Vagina (tissue), 2 donors: ENCODE measurements at regions not wholly inside any gene's neighbourhood (a gene's known extent, or its start where the extent isn't known, plus 50 kb on each side); places are given as distances from the start of the nearest gene placed in this dataset.

Source experiments
- DNase-seq, 2 donors: peaks; one replicate each; pipeline ENCODE4 v3.0.0-alpha.2; 2017; ENCODE audit errors: extremely low spot score in 2 of 2
- H3K27ac ChIP-seq: fragments of 200-600 bp; sonication (generic); one replicate; pipeline ENCODE4 v1.5.1; 2019
- H3K27me3 ChIP-seq: fragments of 200-600 bp; sonication (generic); one replicate; pipeline ENCODE4 v1.5.1; 2019
- H3K36me3 ChIP-seq, 2 donors: fragments of 200-600 bp; sonication (generic); one replicate each; pipeline ENCODE4 v1.5.1; 2017 to 2019
- H3K4me1 ChIP-seq: fragments of 200-600 bp; sonication (generic); one replicate; pipeline ENCODE4 v1.5.1; 2019
- H3K4me3 ChIP-seq, 2 donors: fragments of 200-600 bp; sonication (generic); 1 replicate in 1 of 2; 2 replicates in 1 of 2; pipeline ENCODE4 v1.5.1; 2016 to 2019
- H3K9me3 ChIP-seq: fragments of 200-600 bp; sonication (generic); one replicate; pipeline ENCODE4 v1.5.1; 2019
- POLR2A ChIP-seq, 2 donors: fragments of 450-650 bp; IDR thresholded peaks; one replicate each; pipeline ENCODE4 v1.6.1; 2017; ENCODE audit warnings: antibody characterized with exemption in 2 of 2, mild to moderate bottlenecking in 2 of 2, moderate library complexity in 2 of 2
- POLR2AphosphoS5 ChIP-seq, 2 donors: sonication (generic); formaldehyde crosslinking; IDR thresholded peaks; one replicate each; pipeline ENCODE4 v1.9.0; 2017; ENCODE audit warnings: antibody characterized with exemption in 2 of 2, mild to moderate bottlenecking in 2 of 2, low read depth in 1 of 2; ENCODE audit not compliant: insufficient read depth in 1 of 2
- intact Hi-C: fragments of 100-400 bp; cut with DNase I; formaldehyde crosslinking; loops from one replicate; pipeline ENCODE4 v1.15.1; 2023
- TF ChIP-seq, protein P1 (sequence below), 3 experiments: fragments of 450-650 bp in 2 of 3; fragments of 200-600 bp in 1 of 3; sonication (generic) in 1 of 3; IDR thresholded peaks; one replicate each; pipeline ENCODE4 v1.5.1; 2017 to 2019; ENCODE audit warnings: antibody characterized with exemption in 3 of 3, mild to moderate bottlenecking in 2 of 3, moderate library complexity in 2 of 3

DNA sequence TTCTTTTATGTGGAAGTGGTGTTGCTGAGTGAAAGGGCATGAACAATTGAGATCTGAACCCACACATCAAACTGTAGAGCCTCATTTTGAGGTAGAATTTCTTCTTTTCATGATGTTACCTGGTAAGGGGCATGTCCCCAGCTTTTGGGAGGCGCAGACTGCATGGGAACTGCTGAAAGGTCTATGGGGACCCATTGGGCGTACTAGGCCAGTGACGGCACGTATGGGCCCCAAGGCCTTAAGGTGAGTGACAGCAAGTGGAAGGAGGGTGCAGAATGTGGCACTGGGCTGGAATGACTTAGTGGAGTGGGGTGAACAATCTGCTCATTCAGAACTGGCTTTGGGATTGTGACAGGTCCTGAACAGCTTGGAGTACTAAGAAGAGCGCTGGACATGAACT lies 123.6 kb upstream of the RGMA start:
- H3K4me1 ChIP-seq: no peaks in the 10 kb centered on the region
- H3K27ac ChIP-seq: no peak overlapping the region
- H3K4me3 ChIP-seq: no peak overlapping the region
- H3K36me3 ChIP-seq: no peaks in the 10 kb centered on the region
- TF ChIP-seq, protein P1, sequence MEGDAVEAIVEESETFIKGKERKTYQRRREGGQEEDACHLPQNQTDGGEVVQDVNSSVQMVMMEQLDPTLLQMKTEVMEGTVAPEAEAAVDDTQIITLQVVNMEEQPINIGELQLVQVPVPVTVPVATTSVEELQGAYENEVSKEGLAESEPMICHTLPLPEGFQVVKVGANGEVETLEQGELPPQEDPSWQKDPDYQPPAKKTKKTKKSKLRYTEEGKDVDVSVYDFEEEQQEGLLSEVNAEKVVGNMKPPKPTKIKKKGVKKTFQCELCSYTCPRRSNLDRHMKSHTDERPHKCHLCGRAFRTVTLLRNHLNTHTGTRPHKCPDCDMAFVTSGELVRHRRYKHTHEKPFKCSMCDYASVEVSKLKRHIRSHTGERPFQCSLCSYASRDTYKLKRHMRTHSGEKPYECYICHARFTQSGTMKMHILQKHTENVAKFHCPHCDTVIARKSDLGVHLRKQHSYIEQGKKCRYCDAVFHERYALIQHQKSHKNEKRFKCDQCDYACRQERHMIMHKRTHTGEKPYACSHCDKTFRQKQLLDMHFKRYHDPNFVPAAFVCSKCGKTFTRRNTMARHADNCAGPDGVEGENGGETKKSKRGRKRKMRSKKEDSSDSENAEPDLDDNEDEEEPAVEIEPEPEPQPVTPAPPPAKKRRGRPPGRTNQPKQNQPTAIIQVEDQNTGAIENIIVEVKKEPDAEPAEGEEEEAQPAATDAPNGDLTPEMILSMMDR (IDR thresholded peaks at IDR 0.05): no peak
- TF ChIP-seq POLR2AphosphoS5 (IDR thresholded peaks at IDR 0.05; ENCODE audit: insufficient read depth in 1 of 2, low read depth in 1 of 2) (no peak), POLR2A (IDR thresholded peaks at IDR 0.05) (no peak)
- H3K9me3 ChIP-seq: no peaks in the 10 kb centered on the region
- intact Hi-C loops: no loop called here
- no peaks in the 10 kb centered on the region for H3K27me3 ChIP-seq
- no peak for DNase-seq

DNA sequence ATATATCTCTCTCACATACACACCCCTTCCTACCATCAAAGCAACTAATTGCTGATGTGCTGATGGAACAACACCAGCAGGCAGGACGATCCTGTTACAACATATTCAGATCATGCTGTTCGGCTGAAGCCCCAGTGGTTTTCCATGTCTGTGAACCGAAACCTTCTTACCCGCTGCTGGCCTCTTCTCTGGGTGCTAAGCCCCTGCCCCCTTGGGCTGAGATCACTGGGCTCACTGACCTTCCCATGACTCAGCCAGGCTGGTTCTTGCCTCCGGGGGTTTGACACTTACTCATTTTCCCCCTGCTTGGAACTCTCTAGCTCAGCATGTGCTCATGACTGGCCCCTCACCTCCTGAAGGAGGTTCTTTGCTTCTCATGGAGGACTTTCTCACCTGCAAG lies 122.0 kb upstream of the RGMA start:
- H3K36me3 ChIP-seq: no peaks in the 10 kb centered on the region
- no peak overlapping the region for H3K4me3 ChIP-seq
- intact Hi-C loops: no loop called here
- TF ChIP-seq, protein P1 (IDR thresholded peaks at IDR 0.05): no peak
- TF ChIP-seq POLR2AphosphoS5 (IDR thresholded peaks at IDR 0.05; ENCODE audit: insufficient read depth in 1 of 2, low read depth in 1 of 2) (no peak), POLR2A (IDR thresholded peaks at IDR 0.05) (no peak)
- H3K4me1 ChIP-seq: no peaks in the 10 kb centered on the region
- DNase-seq: no peak
- no peak overlapping the region for H3K27ac ChIP-seq
- no peaks in the 10 kb centered on the region for H3K9me3 ChIP-seq
- no peaks in the 10 kb centered on the region for H3K27me3 ChIP-seq

DNA sequence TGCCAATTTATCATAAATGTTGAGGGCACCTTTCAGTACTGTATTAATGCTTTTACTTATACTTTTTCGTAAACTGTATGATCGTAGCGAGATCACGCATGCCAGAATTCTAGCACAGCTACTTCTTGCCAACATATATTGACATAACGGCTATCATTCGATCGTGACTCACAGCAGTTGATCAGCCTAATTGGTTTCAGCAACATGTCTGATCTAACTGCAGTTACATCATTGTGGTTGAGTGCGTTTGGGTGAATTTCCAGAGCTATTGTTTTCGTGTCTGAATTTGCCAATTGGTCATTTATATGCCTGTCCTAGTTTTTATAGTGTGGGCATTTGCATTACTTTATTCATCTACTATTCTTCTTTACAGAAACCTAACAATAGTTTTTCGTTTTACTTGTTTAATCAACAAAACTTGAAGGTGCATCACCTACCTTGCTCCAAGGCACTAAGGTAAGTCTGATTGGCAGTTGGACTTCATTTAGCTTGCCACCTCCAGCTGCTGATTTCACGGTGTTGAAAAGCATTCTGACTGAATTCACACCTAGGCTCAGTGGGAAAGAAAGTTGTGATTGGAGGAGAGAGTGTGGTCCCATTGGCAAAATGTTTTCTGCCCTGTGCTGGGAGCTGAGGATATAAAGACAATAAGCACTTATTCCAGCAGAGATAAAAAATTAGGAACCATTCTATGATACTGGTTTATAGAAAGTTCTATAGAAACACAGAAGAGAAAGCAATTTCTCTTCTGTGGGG lies 120.9 kb upstream of the RGMA start:
- Histone ChIP-seq H3K4me3 (no peak overlapping the region), H3K27ac (no peak overlapping the region), H3K9me3 (no peaks in the 10 kb centered on the region), H3K36me3 (no peaks in the 10 kb centered on the region), H3K27me3 (no peaks in the 10 kb centered on the region), H3K4me1 (no peaks in the 10 kb centered on the region)
- no peak for DNase-seq
- TF ChIP-seq POLR2AphosphoS5 (IDR thresholded peaks at IDR 0.05; ENCODE audit: insufficient read depth in 1 of 2, low read depth in 1 of 2): no peak
- TF ChIP-seq POLR2A (IDR thresholded peaks at IDR 0.05): no peak
- TF ChIP-seq, protein P1 (IDR thresholded peaks at IDR 0.05): no peak
- intact Hi-C loops: no loop called here

DNA sequence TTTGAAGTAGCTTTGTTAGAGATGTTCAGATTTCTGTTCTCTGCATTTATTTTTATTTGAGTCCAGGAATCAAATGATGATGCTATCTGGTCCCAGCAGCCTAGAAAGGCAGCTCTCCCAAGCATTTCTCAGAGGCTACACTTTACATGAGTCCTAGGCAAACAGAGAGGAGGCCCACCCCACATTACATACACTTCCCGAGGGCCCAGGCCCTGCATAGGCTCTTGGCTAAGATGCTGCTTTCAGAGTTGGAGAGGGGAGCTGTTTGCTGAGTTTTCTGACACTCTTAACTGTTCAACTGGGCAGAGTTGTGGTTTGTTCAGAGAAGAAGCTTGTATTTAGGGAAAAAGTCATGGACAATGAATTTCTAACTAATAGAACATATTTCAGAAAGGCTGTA lies 117.9 kb upstream of the RGMA start:
- TF ChIP-seq, protein P1 (IDR thresholded peaks at IDR 0.05): no peak
- TF ChIP-seq POLR2A (IDR thresholded peaks at IDR 0.05): no peak
- TF ChIP-seq POLR2AphosphoS5 (IDR thresholded peaks at IDR 0.05; ENCODE audit: insufficient read depth in 1 of 2, low read depth in 1 of 2): no peak
- DNase-seq: no peak
- no peak overlapping the region for H3K4me3 ChIP-seq
- no peaks in the 10 kb centered on the region for H3K9me3 ChIP-seq
- no peaks in the 10 kb centered on the region for H3K4me1 ChIP-seq
- intact Hi-C loops: no loop called here
- no peaks in the 10 kb centered on the region for H3K36me3 ChIP-seq
- H3K27ac ChIP-seq: no peak overlapping the region
- H3K27me3 ChIP-seq: no peaks in the 10 kb centered on the region

DNA sequence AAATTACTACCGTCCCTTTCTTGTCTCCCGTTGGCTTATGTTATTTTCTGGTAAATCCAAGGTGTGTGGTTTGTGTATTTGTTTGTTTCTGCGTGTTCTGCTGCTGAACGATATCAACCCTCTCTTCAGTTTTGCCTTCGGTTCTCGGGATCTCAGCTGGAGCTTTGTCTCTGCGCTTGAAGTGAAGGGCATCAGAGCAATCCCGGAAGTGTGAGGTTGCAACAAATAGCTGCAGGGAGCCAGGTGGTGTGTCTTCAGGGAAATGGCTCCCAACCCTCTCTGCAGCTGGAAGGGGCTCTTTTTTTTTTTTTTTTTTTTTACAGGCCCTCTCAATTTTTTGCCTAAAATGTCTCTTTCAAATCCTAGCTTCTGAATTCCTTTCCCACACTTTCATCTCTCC lies 116.4 kb upstream of the RGMA start:
- no peak overlapping the region for H3K4me3 ChIP-seq
- H3K9me3 ChIP-seq: no peaks in the 10 kb centered on the region
- H3K36me3 ChIP-seq: no peaks in the 10 kb centered on the region
- intact Hi-C loops: no loop called here
- TF ChIP-seq POLR2AphosphoS5 (IDR thresholded peaks at IDR 0.05; ENCODE audit: insufficient read depth in 1 of 2, low read depth in 1 of 2) (no peak), POLR2A (IDR thresholded peaks at IDR 0.05) (no peak)
- TF ChIP-seq, protein P1 (IDR thresholded peaks at IDR 0.05): no peak
- DNase-seq: no peak
- no peaks in the 10 kb centered on the region for H3K27me3 ChIP-seq
- H3K27ac ChIP-seq: no peak overlapping the region
- no peaks in the 10 kb centered on the region for H3K4me1 ChIP-seq
